ENCODE measurements at regions not wholly inside any gene's neighbourhood (a gene's known extent, or its start where the extent isn't known, plus 50 kb on each side); places are given as distances from the start of the nearest gene placed in this dataset.

DNA sequence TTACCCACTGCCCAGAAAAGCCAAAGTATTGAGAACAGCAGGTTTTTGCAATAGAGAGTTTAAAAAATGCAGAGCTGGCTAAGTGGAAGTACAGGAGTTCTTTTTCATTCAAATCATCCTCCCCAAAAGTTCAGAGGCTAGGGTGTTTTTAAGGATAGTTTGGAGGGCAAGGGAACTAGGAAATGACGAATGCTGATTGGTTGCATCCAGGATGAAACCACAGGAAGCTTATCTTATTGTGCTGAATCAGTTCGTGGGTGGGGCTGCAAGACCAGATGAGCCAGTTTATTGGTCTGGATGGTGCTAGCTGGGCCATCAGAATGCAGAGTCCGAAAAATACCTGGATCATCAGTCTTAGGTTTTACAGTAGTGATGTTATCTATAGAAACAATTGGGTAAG lies 1427.1 kb downstream of the LRRC4C start:
- no peak for TF ChIP-seq POLR2A (IDR thresholded peaks at IDR 0.05)
- no peak for TF ChIP-seq EP300 (IDR thresholded peaks at IDR 0.05)
- TF ChIP-seq, protein P1, sequence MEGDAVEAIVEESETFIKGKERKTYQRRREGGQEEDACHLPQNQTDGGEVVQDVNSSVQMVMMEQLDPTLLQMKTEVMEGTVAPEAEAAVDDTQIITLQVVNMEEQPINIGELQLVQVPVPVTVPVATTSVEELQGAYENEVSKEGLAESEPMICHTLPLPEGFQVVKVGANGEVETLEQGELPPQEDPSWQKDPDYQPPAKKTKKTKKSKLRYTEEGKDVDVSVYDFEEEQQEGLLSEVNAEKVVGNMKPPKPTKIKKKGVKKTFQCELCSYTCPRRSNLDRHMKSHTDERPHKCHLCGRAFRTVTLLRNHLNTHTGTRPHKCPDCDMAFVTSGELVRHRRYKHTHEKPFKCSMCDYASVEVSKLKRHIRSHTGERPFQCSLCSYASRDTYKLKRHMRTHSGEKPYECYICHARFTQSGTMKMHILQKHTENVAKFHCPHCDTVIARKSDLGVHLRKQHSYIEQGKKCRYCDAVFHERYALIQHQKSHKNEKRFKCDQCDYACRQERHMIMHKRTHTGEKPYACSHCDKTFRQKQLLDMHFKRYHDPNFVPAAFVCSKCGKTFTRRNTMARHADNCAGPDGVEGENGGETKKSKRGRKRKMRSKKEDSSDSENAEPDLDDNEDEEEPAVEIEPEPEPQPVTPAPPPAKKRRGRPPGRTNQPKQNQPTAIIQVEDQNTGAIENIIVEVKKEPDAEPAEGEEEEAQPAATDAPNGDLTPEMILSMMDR (IDR thresholded peaks at IDR 0.05), result no peak
- no peak for TF ChIP-seq POLR2AphosphoS5 (IDR thresholded peaks at IDR 0.05)

DNA sequence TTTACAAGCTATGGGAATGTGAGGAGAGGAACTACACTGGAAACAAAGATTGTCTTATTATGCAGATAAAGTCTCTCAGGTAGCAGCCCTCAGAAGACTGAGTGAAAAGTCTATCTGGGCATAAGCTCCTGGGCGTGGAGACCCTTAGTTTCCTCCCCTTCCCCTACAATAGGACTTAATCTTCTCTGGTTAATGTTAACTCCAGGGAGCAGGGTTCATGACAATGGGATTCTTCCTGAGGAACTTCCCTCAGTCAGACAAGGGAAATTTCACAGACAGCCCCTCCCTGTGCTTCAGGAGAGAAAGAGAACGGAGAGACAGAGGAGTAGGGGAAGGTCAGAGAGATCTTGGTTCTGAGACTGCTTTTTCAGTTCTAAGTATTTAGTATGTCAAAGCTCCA lies 1428.6 kb downstream of the LRRC4C start:
- Histone ChIP-seq H3K4me1 (peaks cover 0 to 5% (median 0%) of the 10 kb centered on the region in 4 donors), H3K27me3 (no peaks in the 10 kb centered on the region), H3K9me3 (no peaks in the 10 kb centered on the region), H3K27ac (no peak overlapping the region), H3K36me3 (no peaks in the 10 kb centered on the region), H3K4me3 (no peak overlapping the region)
- WGBS, 5 donors, result 64 to 74% (median 68%) methylated on average over 2 of the region's 2 CpGs
- TF ChIP-seq POLR2AphosphoS5 (IDR thresholded peaks at IDR 0.05) (no peak), POLR2A (IDR thresholded peaks at IDR 0.05) (no peak), EP300 (IDR thresholded peaks at IDR 0.05) (no peak)
- TF ChIP-seq, protein P1 (IDR thresholded peaks at IDR 0.05), result no peak
- intact Hi-C loops (cut with DNase I; ENCODE audit: low total_unique reads), result no loop called here
- DNase-seq, result no peak

More for the DNA sequence above, 1427.1 kb downstream of the LRRC4C start:
- H3K4me3 ChIP-seq, result no peak overlapping the region
- no peak for DNase-seq
- intact Hi-C loops (cut with DNase I; ENCODE audit: low total_unique reads), result no loop called here
- H3K27me3 ChIP-seq, result no peaks in the 10 kb centered on the region
- H3K27ac ChIP-seq, result no peak overlapping the region
- no peaks in the 10 kb centered on the region for H3K36me3 ChIP-seq
- no peaks in the 10 kb centered on the region for H3K9me3 ChIP-seq
- WGBS, 5 donors, result 49 to 64% (median 54%) methylated on average over 3 of the region's 3 CpGs
- peaks cover 0 to 5% (median 0%) of the 10 kb centered on the region in 4 donors for H3K4me1 ChIP-seq

DNA sequence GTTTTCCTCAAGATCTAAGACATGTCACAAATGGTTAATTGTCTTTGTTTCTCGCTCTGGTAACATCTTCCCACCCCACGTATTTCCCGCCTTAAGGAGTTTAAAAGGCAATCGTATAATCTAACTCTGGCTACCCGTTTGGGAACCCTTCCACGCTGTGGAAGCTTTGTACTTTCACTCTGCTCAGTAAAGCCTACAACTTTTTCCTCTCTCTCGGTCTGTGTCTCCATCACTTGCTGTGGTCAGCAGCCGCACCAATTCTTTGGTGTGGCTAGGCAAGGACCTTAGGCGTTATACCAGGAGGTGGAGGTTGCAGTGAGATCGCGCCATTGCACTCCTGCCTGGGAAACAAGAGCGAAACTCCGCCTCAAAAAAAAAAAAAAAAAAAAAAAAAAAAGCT lies 1430.1 kb downstream of the LRRC4C start:
- Histone ChIP-seq H3K9me3 (no peaks in the 10 kb centered on the region), H3K4me1 (peaks cover 0 to 5% (median 0%) of the 10 kb centered on the region in 4 donors), H3K27me3 (no peaks in the 10 kb centered on the region), H3K36me3 (no peaks in the 10 kb centered on the region), H3K4me3 (peak overlapping the region; percentile 19 to 29 (median 22)), H3K27ac (peak overlapping the region in 4 of 5 donors; percentile 17 to 67 (median 51))
- WGBS, 5 donors, result 26 to 48% (median 46%) methylated on average over 13 of the region's 13 CpGs
- intact Hi-C loops (cut with DNase I; ENCODE audit: low total_unique reads), result no loop called here
- TF ChIP-seq EP300 (IDR thresholded peaks at IDR 0.05), result no peak
- TF ChIP-seq POLR2A (IDR thresholded peaks at IDR 0.05), result no peak
- no peak for TF ChIP-seq POLR2AphosphoS5 (IDR thresholded peaks at IDR 0.05)
- DNase-seq, result peak; percentile 26 to 32

DNA sequence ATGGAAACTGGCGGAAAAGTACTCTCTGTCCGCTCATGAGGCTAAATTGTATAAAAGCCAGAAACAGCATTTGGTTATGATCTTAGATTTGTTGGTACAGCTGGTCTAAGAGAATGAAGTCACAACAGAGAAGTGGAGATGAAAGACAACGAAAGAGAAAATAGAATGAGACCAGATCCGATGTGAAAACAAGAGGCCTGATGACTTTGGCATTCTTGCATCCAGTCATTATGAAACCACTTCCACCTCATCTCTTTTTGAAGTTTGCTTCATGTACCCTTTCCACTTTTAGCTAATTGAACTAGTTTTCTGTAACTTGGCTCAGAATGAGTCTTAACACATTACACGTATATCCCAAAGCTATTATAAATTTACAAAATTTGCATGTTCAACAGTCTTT lies 1431.7 kb downstream of the LRRC4C start:
- H3K27ac ChIP-seq, result no peak overlapping the region
- no peaks in the 10 kb centered on the region for H3K27me3 ChIP-seq
- peaks cover 0 to 5% (median 0%) of the 10 kb centered on the region in 4 donors for H3K4me1 ChIP-seq
- 87 to 93% (median 90%) methylated on average over 5 of the region's 5 CpGs for WGBS, 5 donors
- H3K36me3 ChIP-seq, result no peaks in the 10 kb centered on the region
- no peak overlapping the region for H3K4me3 ChIP-seq
- intact Hi-C loops (cut with DNase I; ENCODE audit: low total_unique reads), result no loop called here
- no peak for DNase-seq
- no peaks in the 10 kb centered on the region for H3K9me3 ChIP-seq
- TF ChIP-seq POLR2AphosphoS5 (IDR thresholded peaks at IDR 0.05) (no peak), EP300 (IDR thresholded peaks at IDR 0.05) (no peak), POLR2A (IDR thresholded peaks at IDR 0.05) (no peak)
- TF ChIP-seq, protein P1 (IDR thresholded peaks at IDR 0.05), result no peak

DNA sequence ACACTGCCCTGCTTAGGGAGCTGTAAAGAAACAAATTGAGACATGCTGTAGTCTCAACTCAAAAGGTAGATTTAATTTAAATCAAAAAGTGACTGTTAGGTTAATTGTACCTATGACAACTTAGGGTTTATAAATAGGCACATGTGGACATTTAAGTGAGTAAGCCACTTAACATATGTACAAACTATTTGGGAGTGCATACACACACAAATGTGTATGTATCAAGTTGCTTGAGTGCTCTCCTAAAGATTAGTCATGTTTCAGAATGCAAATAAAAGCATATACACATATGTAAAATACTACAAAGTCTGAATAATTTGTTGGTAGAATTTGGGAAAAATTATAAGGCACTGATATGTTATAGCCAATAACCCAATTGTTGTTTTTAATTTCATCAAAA lies 1435.7 kb downstream of the LRRC4C start:
- Histone ChIP-seq H3K27ac (no peak overlapping the region), H3K36me3 (no peaks in the 10 kb centered on the region), H3K27me3 (no peaks in the 10 kb centered on the region), H3K9me3 (no peaks in the 10 kb centered on the region), H3K4me1 (peaks cover 0 to 2% (median 0%) of the 10 kb centered on the region in 4 donors), H3K4me3 (no peak overlapping the region)
- intact Hi-C loops (cut with DNase I; ENCODE audit: low total_unique reads), result no loop called here
- TF ChIP-seq POLR2AphosphoS5 (IDR thresholded peaks at IDR 0.05), result no peak
- TF ChIP-seq POLR2A (IDR thresholded peaks at IDR 0.05), result no peak
- no peak for TF ChIP-seq EP300 (IDR thresholded peaks at IDR 0.05)
- TF ChIP-seq, protein P1 (IDR thresholded peaks at IDR 0.05), result no peak
- no peak for DNase-seq

Data from stomach (tissue), 8 donors.